Memory B cell (primary cell): ENCODE measurements at regions not wholly inside any gene's neighbourhood (a gene's known extent, or its start where the extent isn't known, plus 50 kb on each side); places are given as distances from the start of the nearest gene placed in this dataset.

Experiments
- ATAC-seq: fragments of 150-1000 bp; cut with Tn5 transposase; 2 replicates; pipeline ENCODE4 v1.10.0; 2021; ENCODE audit warnings: low read depth, mild to moderate bottlenecking, moderate library complexity
- DNase-seq, 2 donors: peaks; one replicate each; pipeline ENCODE4 v3.0.0; 2022; ENCODE audit warnings: low spot score in 2 of 2
- H3K27ac Mint-ChIP-seq: one replicate; pipeline ENCODE4 v1.8.0; 2022; ENCODE audit warnings: mild to moderate bottlenecking, moderate library complexity, mixed read lengths
- H3K27me3 Mint-ChIP-seq: one replicate; pipeline ENCODE4 v1.8.0; 2022; ENCODE audit warnings: mixed read lengths
- H3K36me3 Mint-ChIP-seq: one replicate; pipeline ENCODE4 v1.8.0; 2022; ENCODE audit warnings: mild to moderate bottlenecking, mixed read lengths
- H3K4me1 Mint-ChIP-seq: one replicate; pipeline ENCODE4 v1.8.0; 2022; ENCODE audit warnings: mixed read lengths
- H3K4me3 Mint-ChIP-seq: one replicate; pipeline ENCODE4 v1.8.0; 2022; ENCODE audit warnings: mild to moderate bottlenecking, moderate library complexity, mixed read lengths
- H3K9me3 Mint-ChIP-seq: one replicate; pipeline ENCODE4 v1.8.0; 2022; ENCODE audit warnings: mixed read lengths

GRCh38 chr4:42720533-42720932, 63.6 kb upstream of the ATP8A1 start:
- no peaks in the 10 kb centered on the region for H3K27me3 Mint-ChIP-seq
- peaks cover 1% of the 10 kb centered on the region for H3K36me3 Mint-ChIP-seq
- H3K9me3 Mint-ChIP-seq, result peaks cover 8% of the 10 kb centered on the region
- H3K27ac Mint-ChIP-seq, result no peak overlapping the region
- ATAC-seq (no peak), DNase-seq (no peak)
- no peak overlapping the region for H3K4me3 Mint-ChIP-seq
- no peaks in the 10 kb centered on the region for H3K4me1 Mint-ChIP-seq

GRCh38 chr4:42719257-42719656, 62.4 kb upstream of the ATP8A1 start:
- H3K9me3 Mint-ChIP-seq, result peaks cover 8% of the 10 kb centered on the region
- peaks cover 1% of the 10 kb centered on the region for H3K27me3 Mint-ChIP-seq
- peaks cover 1% of the 10 kb centered on the region for H3K36me3 Mint-ChIP-seq
- no peak overlapping the region for H3K4me3 Mint-ChIP-seq
- no peaks in the 10 kb centered on the region for H3K4me1 Mint-ChIP-seq
- H3K27ac Mint-ChIP-seq, result no peak overlapping the region
- no peak for DNase-seq
- ATAC-seq, result no peak

- no peak for ATAC-seq
- no peaks in the 10 kb centered on the region for H3K4me1 Mint-ChIP-seq
- peaks cover 7% of the 10 kb centered on the region for H3K9me3 Mint-ChIP-seq
- peaks cover 1% of the 10 kb centered on the region for H3K27me3 Mint-ChIP-seq
- no peak overlapping the region for H3K27ac Mint-ChIP-seq
- DNase-seq, result no peak
- no peak overlapping the region for H3K4me3 Mint-ChIP-seq
- H3K36me3 Mint-ChIP-seq, result peaks cover 1% of the 10 kb centered on the region
Measured at GRCh38 chr4:42718336-42718735, 61.4 kb upstream of the ATP8A1 start.

GRCh38 chr4:42716996-42717395, 60.1 kb upstream of the ATP8A1 start:
- Mint-ChIP-seq H3K36me3 (no peaks in the 10 kb centered on the region), H3K4me1 (no peaks in the 10 kb centered on the region), H3K27me3 (peaks cover 6% of the 10 kb centered on the region), H3K4me3 (no peak overlapping the region), H3K9me3 (peaks cover 6% of the 10 kb centered on the region), H3K27ac (no peak overlapping the region)
- DNase-seq, result no peak
- no peak for ATAC-seq

- Mint-ChIP-seq H3K4me1 (no peaks in the 10 kb centered on the region), H3K27me3 (peaks cover 9% of the 10 kb centered on the region)
- no peak for ATAC-seq
Measured at GRCh38 chr4:42715807-42716482, 59.0 kb upstream of the ATP8A1 start.

GRCh38 chr4:42713391-42713790, 56.5 kb upstream of the ATP8A1 start:
- no peaks in the 10 kb centered on the region for H3K36me3 Mint-ChIP-seq

More at GRCh38 chr4:42715807-42716482, 59.0 kb upstream of the ATP8A1 start:
- no peak overlapping the region for H3K27ac Mint-ChIP-seq
- no peaks in the 10 kb centered on the region for H3K36me3 Mint-ChIP-seq
- no peak overlapping the region for H3K4me3 Mint-ChIP-seq
- DNase-seq, result no peak
- H3K9me3 Mint-ChIP-seq, result peaks cover 6% of the 10 kb centered on the region

GRCh38 chr4:42712854-42713253, 55.9 kb upstream of the ATP8A1 start:
- H3K27me3 Mint-ChIP-seq, result peaks cover 14% of the 10 kb centered on the region
- ATAC-seq, result no peak
- no peaks in the 10 kb centered on the region for H3K4me1 Mint-ChIP-seq
- H3K4me3 Mint-ChIP-seq, result no peak overlapping the region
- DNase-seq, result no peak
- no peaks in the 10 kb centered on the region for H3K36me3 Mint-ChIP-seq
- no peak overlapping the region for H3K27ac Mint-ChIP-seq
- H3K9me3 Mint-ChIP-seq, result no peaks in the 10 kb centered on the region

More at GRCh38 chr4:42713391-42713790, 56.5 kb upstream of the ATP8A1 start:
- H3K4me1 Mint-ChIP-seq, result no peaks in the 10 kb centered on the region
- H3K27ac Mint-ChIP-seq, result no peak overlapping the region
- peaks cover 12% of the 10 kb centered on the region for H3K27me3 Mint-ChIP-seq
- no peak for ATAC-seq
- no peak overlapping the region for H3K4me3 Mint-ChIP-seq
- H3K9me3 Mint-ChIP-seq, result no peaks in the 10 kb centered on the region
- no peak for DNase-seq

- Mint-ChIP-seq H3K27ac (no peak overlapping the region), H3K4me1 (no peaks in the 10 kb centered on the region), H3K4me3 (no peak overlapping the region), H3K9me3 (no peaks in the 10 kb centered on the region), H3K36me3 (no peaks in the 10 kb centered on the region), H3K27me3 (peaks cover 14% of the 10 kb centered on the region)
- no peak for DNase-seq
- no peak for ATAC-seq
Measured at GRCh38 chr4:42711496-42711895, 54.6 kb upstream of the ATP8A1 start.

- DNase-seq, result no peak
- H3K9me3 Mint-ChIP-seq, result no peaks in the 10 kb centered on the region
Measured at GRCh38 chr4:42710761-42711160, 53.9 kb upstream of the ATP8A1 start.

GRCh38 chr4:42710329-42710728, 53.4 kb upstream of the ATP8A1 start:
- ATAC-seq (no peak), DNase-seq (no peak)
- Mint-ChIP-seq H3K9me3 (no peaks in the 10 kb centered on the region), H3K27ac (no peak overlapping the region), H3K36me3 (no peaks in the 10 kb centered on the region), H3K4me3 (no peak overlapping the region), H3K27me3 (peaks cover 14% of the 10 kb centered on the region), H3K4me1 (no peaks in the 10 kb centered on the region)

More at GRCh38 chr4:42710761-42711160, 53.9 kb upstream of the ATP8A1 start:
- no peak overlapping the region for H3K4me3 Mint-ChIP-seq
- no peaks in the 10 kb centered on the region for H3K36me3 Mint-ChIP-seq
- ATAC-seq, result no peak
- peaks cover 14% of the 10 kb centered on the region for H3K27me3 Mint-ChIP-seq
- H3K4me1 Mint-ChIP-seq, result no peaks in the 10 kb centered on the region
- H3K27ac Mint-ChIP-seq, result no peak overlapping the region

- H3K9me3 Mint-ChIP-seq, result no peaks in the 10 kb centered on the region
- H3K4me3 Mint-ChIP-seq, result no peak overlapping the region
- peaks cover 14% of the 10 kb centered on the region for H3K27me3 Mint-ChIP-seq
- ATAC-seq (no peak), DNase-seq (no peak)
- H3K27ac Mint-ChIP-seq, result no peak overlapping the region
- no peaks in the 10 kb centered on the region for H3K4me1 Mint-ChIP-seq
- no peaks in the 10 kb centered on the region for H3K36me3 Mint-ChIP-seq
Measured at GRCh38 chr4:42709392-42710065, 52.6 kb upstream of the ATP8A1 start.

- peaks cover 12% of the 10 kb centered on the region for H3K27me3 Mint-ChIP-seq
- H3K36me3 Mint-ChIP-seq, result no peaks in the 10 kb centered on the region
- H3K4me1 Mint-ChIP-seq, result no peaks in the 10 kb centered on the region
- DNase-seq (no peak), ATAC-seq (no peak)
- no peaks in the 10 kb centered on the region for H3K9me3 Mint-ChIP-seq
- H3K4me3 Mint-ChIP-seq, result no peak overlapping the region
- no peak overlapping the region for H3K27ac Mint-ChIP-seq
Measured at GRCh38 chr4:42708625-42709024, 51.7 kb upstream of the ATP8A1 start.
